HEK293T (cell line): ENCODE measurements at regions not wholly inside any gene's neighbourhood (a gene's known extent, or its start where the extent isn't known, plus 50 kb on each side); places are given as distances from the start of the nearest gene placed in this dataset.

Experiments used
- ARNT ChIP-seq: fragments of 450-650 bp; IDR thresholded peaks from 2 replicates; pipeline ENCODE4 v1.6.1; 2017; ENCODE audit warnings: mild to moderate bottlenecking
- BHLHE40 ChIP-seq: fragments of 450-650 bp; IDR thresholded peaks from 2 replicates; pipeline ENCODE4 v1.6.1; 2016; ENCODE audit warnings: mild to moderate bottlenecking, moderate library complexity, borderline replicate concordance
- ELF4 ChIP-seq: fragments of 450-650 bp; IDR thresholded peaks from 2 replicates; pipeline ENCODE4 v1.6.1; 2017; ENCODE audit warnings: antibody characterized with exemption
- FOXA1 ChIP-seq: fragments of 450-650 bp; IDR thresholded peaks from 2 replicates; pipeline ENCODE4 v1.6.1; 2016; ENCODE audit warnings: mild to moderate bottlenecking
- FOXK2 ChIP-seq: fragments of 450-650 bp; IDR thresholded peaks from 2 replicates; pipeline ENCODE4 v1.6.1; 2016; ENCODE audit warnings: mild to moderate bottlenecking
- LEF1 ChIP-seq: fragments of 450-650 bp; IDR thresholded peaks from 2 replicates; pipeline ENCODE4 v1.6.1; 2017; ENCODE audit warnings: mild to moderate bottlenecking, borderline replicate concordance
- NFRKB ChIP-seq: fragments of 450-650 bp; IDR thresholded peaks from 2 replicates; pipeline ENCODE4 v1.6.1; 2016; ENCODE audit warnings: mild to moderate bottlenecking, moderate library complexity
- PKNOX1 ChIP-seq: fragments of 450-650 bp; IDR thresholded peaks from 2 replicates; pipeline ENCODE4 v1.6.1; 2016
- SP1 ChIP-seq: fragments of 450-650 bp; IDR thresholded peaks from 2 replicates; pipeline ENCODE4 v1.6.1; 2017
- SUZ12 ChIP-seq: fragments of 450-650 bp; IDR thresholded peaks from 2 replicates; pipeline ENCODE4 v1.6.1; 2016; ENCODE audit warnings: mild to moderate bottlenecking
- TARDBP ChIP-seq: fragments of 450-650 bp; IDR thresholded peaks from 2 replicates; pipeline ENCODE4 v1.6.1; 2016
- ZNF384 ChIP-seq: fragments of 450-650 bp; IDR thresholded peaks from 2 replicates; pipeline ENCODE4 v1.6.1; 2016

- no peak for TF ChIP-seq LEF1
- no peak for TF ChIP-seq ELF4
- TF ChIP-seq FOXK2: no peak
- TF ChIP-seq BHLHE40: no peak
- no peak for TF ChIP-seq SP1
- TF ChIP-seq ARNT: no peak
- no peak for TF ChIP-seq SUZ12
- no peak for TF ChIP-seq NFRKB
- no peak for TF ChIP-seq ZNF384
- no peak for TF ChIP-seq PKNOX1
- no peak for TF ChIP-seq TARDBP
- TF ChIP-seq FOXA1: no peak
Measured at GRCh38 chr4:3658530-3658913, 107.7 kb upstream of the ADRA2C start.
